SK-N-SH (cell line): ENCODE measurements at regions not wholly inside any gene's neighbourhood (a gene's known extent, or its start where the extent isn't known, plus 50 kb on each side); places are given as distances from the start of the nearest gene placed in this dataset.

Experiments
- CTCF ChIP-seq: fragments of 200-600 bp; sonication (generic); IDR thresholded peaks from 2 replicates; pipeline ENCODE4 v1.6.1; 2017; ENCODE audit warnings: antibody characterized with exemption, mild to moderate bottlenecking, moderate library complexity
- NFIC ChIP-seq: IDR thresholded peaks from 2 replicates; pipeline ENCODE4 v1.4.0; 2012; ENCODE audit warnings: borderline replicate concordance
- NRF1 ChIP-seq: IDR thresholded peaks from 2 replicates; pipeline ENCODE4 v1.6.1; 2012; ENCODE audit warnings: low read depth, mild to moderate bottlenecking, low read length
- POLR2AphosphoS5 ChIP-seq: IDR thresholded peaks from 2 replicates; pipeline ENCODE4 v1.6.1; 2012; ENCODE audit warnings: low read depth, low read length
- ZBTB33 ChIP-seq: IDR thresholded peaks from 2 replicates; pipeline ENCODE4 v1.4.0; 2012; ENCODE audit warnings: low read depth, borderline replicate concordance

- TF ChIP-seq POLR2AphosphoS5 (no peak), NRF1 (no peak), NFIC (no peak), CTCF (no peak), ZBTB33 (no peak)
These were observed 85.9 kb downstream of the HMX1 start for GRCh38 chr4:8785656-8786142.
